ENCODE measurements at regions not wholly inside any gene's neighbourhood (a gene's known extent, or its start where the extent isn't known, plus 50 kb on each side); places are given as distances from the start of the nearest gene placed in this dataset.
"Not testable (repeated sequence)": the region's sequence is repeated elsewhere in the genome, so short reads cannot be mapped to it uniquely, and the experiment has no call there.

GRCh38 chr2:111425789-111426201, 305.1 kb downstream of the BCL2L11 start:
- H2AFZ ChIP-seq (ENCODE audit: insufficient read depth, low read depth, low read length, poor library complexity, severe bottlenecking); H3K27me3 ChIP-seq (replicated peaks in 1 of 4; ENCODE audit: control extremely low read depth in 1 of 4, control insufficient read depth in 3 of 4, insufficient read depth in 4 of 4, low read length in 3 of 4); CTCF ChIA-PET; H3K9me3 Mint-ChIP-seq (ENCODE audit: insufficient read depth); POLR2A ChIA-PET; ATAC-seq (ENCODE audit: low read depth); H3K9me3 ChIP-seq (ENCODE audit: control extremely low read depth in 1 of 3, control insufficient read depth in 2 of 3, insufficient read depth in 1 of 3, low read length in 2 of 3); H4K20me1 ChIP-seq (ENCODE audit: control insufficient read depth, insufficient read depth, low read length, poor library complexity, severe bottlenecking); H3K4me3 ChIP-seq (ENCODE audit: control extremely low read depth in 1 of 5, extremely low read depth in 1 of 5, insufficient read depth in 1 of 5, low read depth in 2 of 5, low read length in 4 of 5); DNase-seq; H3K9ac ChIP-seq (ENCODE audit: low read length); H3K4me2 ChIP-seq (replicated peaks; ENCODE audit: low read depth, low read length, poor library complexity, severe bottlenecking); H3K27me3 Mint-ChIP-seq; H3K79me2 ChIP-seq (ENCODE audit: control insufficient read depth, insufficient read depth, low read length); intact Hi-C loops (cut with micrococcal nuclease); H3K36me3 ChIP-seq (replicated peaks in 1 of 2; ENCODE audit: control extremely low read depth in 1 of 2, control insufficient read depth in 1 of 2, extremely low read depth in 1 of 2, insufficient read depth in 2 of 2, low read length in 1 of 2): not testable (repeated sequence)
- peaks cover 36% of the 10 kb centered on the region for H3K4me1 Mint-ChIP-seq
- 20% methylated on average over 1 of the region's 4 CpGs for WGBS (ENCODE audit: insufficient coverage)
- peak overlapping the region; percentile 23 for H3K4me3 Mint-ChIP-seq
- peaks cover 48 to 59% of the 10 kb centered on the region in 2 donors for H3K4me1 ChIP-seq (ENCODE audit: control insufficient read depth in 2 of 2, insufficient read depth in 2 of 2, low read length in 2 of 2)
- peak overlapping the region; percentile 65 to 85 for H3K27ac ChIP-seq (ENCODE audit: low read length in 2 of 2)
- peak overlapping the region; percentile 63 for H3K27ac Mint-ChIP-seq

GRCh38 chr2:111427346-111427745, 306.6 kb downstream of the BCL2L11 start:
- H3K9me3 ChIP-seq (ENCODE audit: control extremely low read depth in 1 of 3, control insufficient read depth in 2 of 3, insufficient read depth in 1 of 3, low read length in 2 of 3); H3K9me3 Mint-ChIP-seq (ENCODE audit: insufficient read depth); DNase-seq; H3K27me3 ChIP-seq (replicated peaks in 1 of 4; ENCODE audit: control extremely low read depth in 1 of 4, control insufficient read depth in 3 of 4, insufficient read depth in 4 of 4, low read length in 3 of 4); H3K4me3 ChIP-seq (ENCODE audit: control extremely low read depth in 1 of 5, extremely low read depth in 1 of 5, insufficient read depth in 1 of 5, low read depth in 2 of 5, low read length in 4 of 5); intact Hi-C loops (cut with micrococcal nuclease); ATAC-seq (ENCODE audit: low read depth); POLR2A ChIA-PET; H3K36me3 ChIP-seq (replicated peaks in 1 of 2; ENCODE audit: control extremely low read depth in 1 of 2, control insufficient read depth in 1 of 2, extremely low read depth in 1 of 2, insufficient read depth in 2 of 2, low read length in 1 of 2); CTCF ChIA-PET; H3K79me2 ChIP-seq (ENCODE audit: control insufficient read depth, insufficient read depth, low read length); H3K27me3 Mint-ChIP-seq; H2AFZ ChIP-seq (ENCODE audit: insufficient read depth, low read depth, low read length, poor library complexity, severe bottlenecking); H4K20me1 ChIP-seq (ENCODE audit: control insufficient read depth, insufficient read depth, low read length, poor library complexity, severe bottlenecking); H3K9ac ChIP-seq (ENCODE audit: low read length); H3K4me2 ChIP-seq (replicated peaks; ENCODE audit: low read depth, low read length, poor library complexity, severe bottlenecking): not testable (repeated sequence)
- peaks cover 56 to 70% of the 10 kb centered on the region in 2 donors for H3K4me1 ChIP-seq (ENCODE audit: control insufficient read depth in 2 of 2, insufficient read depth in 2 of 2, low read length in 2 of 2)
- peak overlapping the region; percentile 47 for H3K4me3 Mint-ChIP-seq
- H3K27ac Mint-ChIP-seq = peak overlapping the region; percentile 78
- H3K27ac ChIP-seq (ENCODE audit: low read length in 2 of 2) = peak overlapping the region in 1 of 2 donors; percentile 28
- WGBS (ENCODE audit: insufficient coverage) = 88% methylated on average over 1 of the region's 4 CpGs
- peaks cover 42% of the 10 kb centered on the region for H3K4me1 Mint-ChIP-seq

DNA sequence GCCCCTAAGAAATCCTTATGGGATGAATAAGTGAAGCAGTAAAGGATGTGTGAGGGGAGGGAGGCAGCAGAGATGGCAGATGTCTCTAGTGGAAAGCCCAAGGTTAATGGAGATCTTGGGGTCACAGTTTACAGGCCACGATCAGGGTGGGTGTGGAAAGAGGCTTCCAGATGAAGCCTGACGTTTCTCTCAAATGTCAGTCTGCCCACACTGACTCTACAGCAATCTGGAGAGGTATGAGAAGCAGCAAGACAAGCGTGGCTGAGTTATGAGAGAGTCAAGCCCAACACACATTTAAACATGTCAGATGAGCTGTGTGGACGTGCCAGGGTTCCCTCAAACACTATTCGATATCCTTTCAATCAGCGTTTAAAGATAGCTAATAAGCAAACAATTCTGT, 308.2 kb downstream of the BCL2L11 start:
- H3K4me1 Mint-ChIP-seq = peaks cover 47% of the 10 kb centered on the region
- not testable (repeated sequence) for H3K27me3 Mint-ChIP-seq

DNA sequence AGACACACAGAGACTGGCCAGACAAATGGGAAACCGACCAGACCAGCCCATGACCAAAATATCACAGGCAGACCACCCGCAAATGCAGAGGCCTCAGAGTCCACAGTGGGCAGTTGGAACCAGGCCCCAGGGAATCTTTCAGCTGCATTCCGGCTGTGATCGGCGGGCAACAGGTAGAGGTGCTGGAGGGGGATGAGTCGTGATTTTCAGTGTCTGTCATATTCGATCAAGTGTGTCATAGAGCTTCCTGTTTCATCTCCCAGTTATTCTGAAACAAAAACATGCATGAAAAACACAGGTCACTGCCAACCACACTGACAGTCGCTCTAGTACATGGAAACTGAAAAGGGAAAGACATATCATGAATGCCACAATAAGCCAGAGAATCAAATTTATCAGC, 308.6 kb downstream of the BCL2L11 start:
- no CpG with 5 or more reads among the region's 8 CpGs for WGBS (ENCODE audit: insufficient coverage)
- H3K9me3 Mint-ChIP-seq (ENCODE audit: insufficient read depth); H4K20me1 ChIP-seq (ENCODE audit: control insufficient read depth, insufficient read depth, low read length, poor library complexity, severe bottlenecking); H3K27me3 ChIP-seq (replicated peaks in 1 of 4; ENCODE audit: control extremely low read depth in 1 of 4, control insufficient read depth in 3 of 4, insufficient read depth in 4 of 4, low read length in 3 of 4); POLR2A ChIA-PET; H3K9me3 ChIP-seq (ENCODE audit: control extremely low read depth in 1 of 3, control insufficient read depth in 2 of 3, insufficient read depth in 1 of 3, low read length in 2 of 3); H3K79me2 ChIP-seq (ENCODE audit: control insufficient read depth, insufficient read depth, low read length); H3K36me3 ChIP-seq (replicated peaks in 1 of 2; ENCODE audit: control extremely low read depth in 1 of 2, control insufficient read depth in 1 of 2, extremely low read depth in 1 of 2, insufficient read depth in 2 of 2, low read length in 1 of 2); intact Hi-C loops (cut with micrococcal nuclease); CTCF ChIA-PET; H3K27me3 Mint-ChIP-seq; H3K4me2 ChIP-seq (replicated peaks; ENCODE audit: low read depth, low read length, poor library complexity, severe bottlenecking): not testable (repeated sequence)
- H3K4me1 ChIP-seq (ENCODE audit: control insufficient read depth in 2 of 2, insufficient read depth in 2 of 2, low read length in 2 of 2) = peaks cover 57 to 77% of the 10 kb centered on the region in 2 donors
- peak; percentile 67 for DNase-seq
- H3K4me3 ChIP-seq (ENCODE audit: control extremely low read depth in 1 of 5, extremely low read depth in 1 of 5, insufficient read depth in 1 of 5, low read depth in 2 of 5, low read length in 4 of 5) = peak overlapping the region in 2 of 5 experiments; percentile 8 to 19
- H2AFZ ChIP-seq (ENCODE audit: insufficient read depth, low read depth, low read length, poor library complexity, severe bottlenecking) = peak overlapping the region; percentile 33
- peaks cover 47% of the 10 kb centered on the region for H3K4me1 Mint-ChIP-seq
- H3K27ac Mint-ChIP-seq = peak overlapping the region; percentile 89
- H3K9ac ChIP-seq (ENCODE audit: low read length) = peak overlapping the region; percentile 20
- peak overlapping the region; percentile 76 for H3K4me3 Mint-ChIP-seq
- peak overlapping the region; percentile 75 to 77 for H3K27ac ChIP-seq (ENCODE audit: low read length in 2 of 2)
- peak; percentile 44 for ATAC-seq (ENCODE audit: low read depth)

More for the DNA sequence above, 308.2 kb downstream of the BCL2L11 start:
- Mint-ChIP-seq H3K27ac (peak overlapping the region; percentile 89), H3K4me3 (peak overlapping the region; percentile 76)
- peak overlapping the region; percentile 75 to 77 for H3K27ac ChIP-seq (ENCODE audit: low read length in 2 of 2)
- H3K9me3 Mint-ChIP-seq (ENCODE audit: insufficient read depth); POLR2A ChIA-PET; H3K36me3 ChIP-seq (replicated peaks in 1 of 2; ENCODE audit: control extremely low read depth in 1 of 2, control insufficient read depth in 1 of 2, extremely low read depth in 1 of 2, insufficient read depth in 2 of 2, low read length in 1 of 2); H3K9me3 ChIP-seq (ENCODE audit: control extremely low read depth in 1 of 3, control insufficient read depth in 2 of 3, insufficient read depth in 1 of 3, low read length in 2 of 3); DNase-seq; H3K79me2 ChIP-seq (ENCODE audit: control insufficient read depth, insufficient read depth, low read length); intact Hi-C loops (cut with micrococcal nuclease); H3K4me2 ChIP-seq (replicated peaks; ENCODE audit: low read depth, low read length, poor library complexity, severe bottlenecking); H3K27me3 ChIP-seq (replicated peaks in 1 of 4; ENCODE audit: control extremely low read depth in 1 of 4, control insufficient read depth in 3 of 4, insufficient read depth in 4 of 4, low read length in 3 of 4); H4K20me1 ChIP-seq (ENCODE audit: control insufficient read depth, insufficient read depth, low read length, poor library complexity, severe bottlenecking); CTCF ChIA-PET: not testable (repeated sequence)
- no CpG with 5 or more reads among the region's 6 CpGs for whole genome bisulfite sequencing (ENCODE audit: insufficient coverage)
- H3K4me3 ChIP-seq (ENCODE audit: control extremely low read depth in 1 of 5, extremely low read depth in 1 of 5, insufficient read depth in 1 of 5, low read depth in 2 of 5, low read length in 4 of 5) = peak overlapping the region in 2 of 5 experiments; percentile 8 to 19
- H3K4me1 ChIP-seq (ENCODE audit: control insufficient read depth in 2 of 2, insufficient read depth in 2 of 2, low read length in 2 of 2) = peaks cover 58 to 79% of the 10 kb centered on the region in 2 donors
- peak; percentile 9 for ATAC-seq (ENCODE audit: low read depth)
- H3K9ac ChIP-seq (ENCODE audit: low read length) = peak overlapping the region; percentile 20
- H2AFZ ChIP-seq (ENCODE audit: insufficient read depth, low read depth, low read length, poor library complexity, severe bottlenecking) = peak overlapping the region; percentile 33
